GM12864 (cell line): ENCODE measurements at regions not wholly inside any gene's neighbourhood (a gene's known extent, or its start where the extent isn't known, plus 50 kb on each side); places are given as distances from the start of the nearest gene placed in this dataset.

Experiments
- DNase-seq: peaks from one replicate; pipeline ENCODE4 v3.0.0-alpha.2; 2011; ENCODE audit warnings: low read depth
- H3K4me3 ChIP-seq: 2 replicates; pipeline ENCODE4 v1.5.1; 2011; ENCODE audit warnings: mild to moderate bottlenecking, low read depth, low read length, control low read depth
- TF ChIP-seq, protein P1 (sequence below): IDR thresholded peaks from 2 replicates; pipeline ENCODE4 v1.5.1; 2011; ENCODE audit warnings: low read depth, mild to moderate bottlenecking, moderate library complexity, low read length, control low read depth, inconsistent platforms; ENCODE audit errors: missing control alignments

DNA sequence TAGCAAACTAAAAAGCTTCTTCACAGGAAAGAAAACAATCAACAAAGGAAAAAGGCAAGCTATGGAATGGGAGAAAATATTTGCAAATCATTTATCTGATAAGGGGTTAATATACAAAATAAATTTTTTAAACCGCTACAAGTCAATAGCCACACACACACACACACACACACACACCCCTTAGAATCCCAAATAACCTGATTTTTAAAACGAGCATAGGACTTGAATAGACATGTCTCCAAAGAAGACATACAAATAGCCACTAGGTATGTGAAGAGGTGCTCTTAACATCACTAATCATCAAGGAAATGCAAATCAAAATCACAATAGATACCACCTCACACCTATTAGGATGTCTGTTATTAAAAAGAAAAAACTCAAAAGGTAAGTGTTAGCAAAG lies 187.7 kb downstream of the TRIM27 start:
- TF ChIP-seq, protein P1, sequence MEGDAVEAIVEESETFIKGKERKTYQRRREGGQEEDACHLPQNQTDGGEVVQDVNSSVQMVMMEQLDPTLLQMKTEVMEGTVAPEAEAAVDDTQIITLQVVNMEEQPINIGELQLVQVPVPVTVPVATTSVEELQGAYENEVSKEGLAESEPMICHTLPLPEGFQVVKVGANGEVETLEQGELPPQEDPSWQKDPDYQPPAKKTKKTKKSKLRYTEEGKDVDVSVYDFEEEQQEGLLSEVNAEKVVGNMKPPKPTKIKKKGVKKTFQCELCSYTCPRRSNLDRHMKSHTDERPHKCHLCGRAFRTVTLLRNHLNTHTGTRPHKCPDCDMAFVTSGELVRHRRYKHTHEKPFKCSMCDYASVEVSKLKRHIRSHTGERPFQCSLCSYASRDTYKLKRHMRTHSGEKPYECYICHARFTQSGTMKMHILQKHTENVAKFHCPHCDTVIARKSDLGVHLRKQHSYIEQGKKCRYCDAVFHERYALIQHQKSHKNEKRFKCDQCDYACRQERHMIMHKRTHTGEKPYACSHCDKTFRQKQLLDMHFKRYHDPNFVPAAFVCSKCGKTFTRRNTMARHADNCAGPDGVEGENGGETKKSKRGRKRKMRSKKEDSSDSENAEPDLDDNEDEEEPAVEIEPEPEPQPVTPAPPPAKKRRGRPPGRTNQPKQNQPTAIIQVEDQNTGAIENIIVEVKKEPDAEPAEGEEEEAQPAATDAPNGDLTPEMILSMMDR = no peak
- H3K4me3 ChIP-seq = no peak overlapping the region
- no peak for DNase-seq

DNA sequence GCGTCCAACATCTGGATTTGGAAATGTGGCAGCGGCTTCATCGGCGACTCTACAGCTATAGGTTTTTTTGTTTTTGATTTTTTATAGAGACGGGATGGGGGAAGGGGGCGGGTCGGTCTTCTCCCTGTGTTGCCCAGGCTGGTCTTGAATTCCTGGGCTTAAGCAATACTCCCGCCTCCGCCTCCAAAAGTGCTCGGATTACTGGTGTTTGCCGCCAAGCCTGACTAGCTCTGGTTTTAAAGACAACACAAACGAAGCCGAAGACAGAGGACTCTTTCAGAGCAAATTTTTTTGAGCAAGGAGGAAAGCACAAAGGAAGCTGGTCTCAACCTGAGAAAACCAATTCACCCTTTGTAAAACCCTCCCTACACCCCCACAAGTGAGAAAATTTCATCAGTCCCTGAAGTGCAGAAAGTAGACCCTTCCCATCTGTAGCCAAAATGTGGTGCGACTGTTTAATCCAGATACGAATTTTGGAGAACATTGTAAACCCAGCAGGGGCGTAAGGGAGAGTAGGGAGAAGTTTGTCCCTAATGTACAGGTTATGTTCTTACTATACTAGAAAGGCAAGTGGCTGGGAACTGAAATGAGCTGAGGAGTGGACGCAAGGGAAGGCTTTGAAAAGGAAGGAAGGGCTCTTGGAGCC lies 185.9 kb downstream of the TRIM27 start:
- TF ChIP-seq, protein P1 = no peak
- H3K4me3 ChIP-seq = no peak overlapping the region
- no peak for DNase-seq

DNA sequence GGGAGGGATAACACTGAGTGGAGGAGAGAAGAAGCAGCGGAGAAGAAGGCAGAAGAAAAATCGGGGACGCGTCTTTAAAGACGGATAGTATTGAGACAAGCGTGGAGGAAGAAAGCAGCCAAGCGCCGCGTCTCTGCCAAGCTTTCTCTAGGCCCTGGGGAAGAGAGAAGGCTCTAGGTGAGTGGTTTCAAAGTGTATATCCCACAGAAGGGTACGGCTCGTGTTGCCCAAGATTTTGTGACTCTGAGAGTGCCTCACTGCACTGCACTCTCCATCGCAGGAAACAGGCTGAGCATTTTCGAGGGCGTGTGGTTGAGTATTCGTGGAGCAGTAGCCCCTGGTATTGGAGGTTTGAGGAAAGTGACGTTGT lies 185.4 kb downstream of the TRIM27 start:
- DNase-seq = no peak
- TF ChIP-seq, protein P1 = no peak
- no peak overlapping the region for H3K4me3 ChIP-seq

DNA sequence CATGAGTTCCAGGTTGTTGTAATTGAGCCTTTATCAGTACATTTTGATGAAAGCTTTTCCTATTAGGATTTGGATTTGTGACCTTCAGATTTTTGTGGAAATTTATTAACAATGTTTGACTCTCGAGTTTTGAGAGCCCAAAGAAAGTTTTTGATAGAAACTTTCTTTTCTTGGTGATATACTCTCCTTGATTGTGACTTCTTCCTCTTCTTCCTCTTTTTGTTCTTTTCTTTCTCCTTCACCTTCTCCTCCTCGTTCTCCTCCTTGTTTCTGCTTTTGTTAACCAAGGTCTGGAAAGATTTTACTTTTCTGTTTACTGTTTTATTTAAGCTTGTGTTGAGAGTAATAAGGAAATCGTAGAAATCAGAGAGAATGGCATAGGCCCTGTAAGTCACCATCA lies 182.4 kb downstream of the TRIM27 start:
- no peak overlapping the region for H3K4me3 ChIP-seq
- DNase-seq = no peak
- TF ChIP-seq, protein P1 = no peak

DNA sequence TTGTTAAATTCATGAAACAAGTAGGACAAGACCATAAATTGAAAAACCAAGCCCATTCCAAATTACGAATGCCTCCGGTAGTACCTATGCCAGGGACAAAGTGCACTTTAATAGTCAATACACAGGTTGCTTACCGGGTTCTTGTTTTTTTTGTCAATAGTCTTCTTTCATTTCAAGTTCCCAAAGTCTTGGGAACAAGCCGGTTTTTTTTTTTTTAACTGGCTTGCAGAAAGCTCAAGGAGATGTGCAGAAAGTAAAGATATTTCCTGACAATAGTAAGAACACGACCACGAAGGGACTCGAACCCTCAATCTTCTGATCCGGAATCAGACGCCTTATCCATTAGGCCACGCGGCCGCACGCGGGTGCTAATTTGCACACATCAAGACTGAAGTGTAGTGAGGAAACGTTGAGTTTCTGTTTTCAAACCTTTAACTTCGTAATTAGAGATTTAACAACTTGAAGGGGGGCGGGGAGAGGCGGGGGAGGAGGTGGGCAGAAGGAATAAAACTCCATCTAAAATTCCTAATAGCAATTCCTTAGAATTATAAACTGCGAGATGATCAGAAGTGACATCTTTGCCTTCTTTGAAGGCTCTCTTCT lies 181.0 kb downstream of the TRIM27 start:
- DNase-seq = no peak
- H3K4me3 ChIP-seq = no peak overlapping the region
- TF ChIP-seq, protein P1 = no peak

DNA sequence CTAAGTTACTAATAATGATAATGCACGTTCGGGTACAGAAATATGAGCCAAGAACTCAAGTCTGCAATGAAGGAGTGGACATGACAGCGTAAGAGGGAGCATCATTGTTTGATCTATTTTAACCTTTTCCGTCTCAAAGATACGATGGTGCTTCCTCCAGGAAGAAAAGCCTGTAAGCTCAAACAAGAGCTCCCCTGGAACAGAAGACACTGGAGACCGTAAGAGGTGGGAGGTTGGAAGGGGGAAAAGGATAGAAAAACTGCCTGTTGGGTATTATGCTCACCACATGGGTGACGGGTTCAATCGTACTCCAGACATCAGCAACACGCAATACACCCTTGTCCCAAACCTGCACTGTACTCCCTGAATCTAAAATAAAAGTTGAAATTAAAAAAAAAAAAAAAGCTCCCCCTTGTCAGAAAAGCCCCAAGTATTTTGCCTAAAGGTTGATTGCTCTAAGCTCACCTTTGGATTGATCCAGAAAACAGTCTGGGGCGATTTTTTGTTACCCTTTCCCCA lies 180.5 kb downstream of the TRIM27 start:
- H3K4me3 ChIP-seq = no peak overlapping the region
- DNase-seq = no peak
- TF ChIP-seq, protein P1 = no peak

DNA sequence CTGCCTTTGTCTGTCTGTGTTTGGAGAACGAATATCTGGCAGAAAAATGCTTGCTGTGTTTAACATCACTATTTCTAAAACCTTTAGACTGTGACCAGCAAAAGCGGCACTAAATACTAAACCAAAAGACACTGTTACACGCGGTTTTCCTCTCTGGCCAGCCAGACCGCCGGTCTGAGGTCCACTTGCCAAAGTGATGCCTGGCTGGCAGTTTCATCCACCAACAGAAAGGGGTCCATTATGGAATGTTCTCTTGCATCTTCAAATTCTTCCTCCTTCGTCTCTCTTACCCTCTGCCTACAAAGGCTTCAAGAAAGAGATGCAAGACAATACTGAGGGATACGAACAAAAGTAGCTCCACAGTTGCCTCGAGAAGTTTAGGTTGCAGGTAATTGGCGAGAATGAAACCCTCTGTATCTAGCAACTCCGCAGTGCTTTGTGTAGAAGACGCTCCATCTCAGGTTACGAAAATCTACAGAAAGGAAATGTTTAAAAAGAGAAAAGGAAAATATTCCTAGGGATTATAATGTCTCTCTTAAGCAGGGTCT lies 176.6 kb downstream of the TRIM27 start:
- no peak for DNase-seq
- TF ChIP-seq, protein P1 = no peak
- H3K4me3 ChIP-seq = no peak overlapping the region
